MM.1S (cell line): ENCODE measurements at regions not wholly inside any gene's neighbourhood (a gene's known extent, or its start where the extent isn't known, plus 50 kb on each side); places are given as distances from the start of the nearest gene placed in this dataset.

ENCODE experiments used
- CTCF ChIP-seq: fragments of 300-600 bp; sonication (generic); IDR thresholded peaks from 2 replicates; pipeline ENCODE4 v1.5.1; 2016; ENCODE audit warnings: antibody characterized with exemption, low read length, mixed read lengths
- EZH2 ChIP-seq: fragments of 300-600 bp; sonication (generic); optimal IDR thresholded peaks from 2 replicates; pipeline ENCODE3; 2017; ENCODE audit warnings: low read depth, mild to moderate bottlenecking, antibody characterized with exemption, low read length, mixed read lengths

- TF ChIP-seq CTCF = no peak
- no peak for TF ChIP-seq EZH2
Measured at GRCh38 chr18:8900552-8900951, 195.2 kb downstream of the MTCL1 start.
